Neural progenitor cell (in vitro differentiated cells): ENCODE measurements at regions not wholly inside any gene's neighbourhood (a gene's known extent, or its start where the extent isn't known, plus 50 kb on each side); places are given as distances from the start of the nearest gene placed in this dataset.

Experiments used
- CTCF ChIP-seq: fragments of 200-600 bp; sonication (generic); IDR thresholded peaks from 2 replicates; pipeline ENCODE4 v1.5.1; 2017; ENCODE audit warnings: antibody characterized with exemption, mild to moderate bottlenecking
- EZH2 ChIP-seq: fragments of 200-600 bp; sonication (generic); IDR thresholded peaks from 2 replicates; pipeline ENCODE4 v1.6.1; 2017; ENCODE audit warnings: antibody characterized with exemption, mild to moderate bottlenecking, moderate library complexity

GRCh38 chr20:22070610-22071058 lies 365.2 kb downstream of the PAX1 start:
- no peak for TF ChIP-seq CTCF
- no peak for TF ChIP-seq EZH2
